Esophagus muscularis mucosa (tissue), 4 donors: ENCODE measurements at regions not wholly inside any gene's neighbourhood (a gene's known extent, or its start where the extent isn't known, plus 50 kb on each side); places are given as distances from the start of the nearest gene placed in this dataset.

Experiments used
- DNase-seq: peaks from one replicate; pipeline ENCODE4 v3.0.0-alpha.2; 2017; ENCODE audit errors: extremely low spot score
- H3K27ac ChIP-seq, 4 donors: fragments of 200-600 bp; sonication (generic); replicated peaks in 1 of 4; 1 replicate in 3 of 4; 2 replicates in 1 of 4; pipeline ENCODE4 v1.5.1; 2016 to 2019; ENCODE audit warnings: mild to moderate bottlenecking in 1 of 4
- H3K27me3 ChIP-seq, 4 donors: fragments of 200-600 bp; sonication (generic); one replicate each; pipeline versions ENCODE4 v1.5.1 to v1.6.0; 2016 to 2019
- H3K36me3 ChIP-seq, 4 donors: fragments of 200-600 bp; sonication (generic); one replicate each; pipeline ENCODE4 v1.5.1; 2016 to 2019
- H3K4me1 ChIP-seq, 4 donors: fragments of 200-600 bp; sonication (generic); one replicate each; pipeline ENCODE4 v1.5.1; 2016 to 2019
- H3K4me3 ChIP-seq, 4 donors: fragments of 200-600 bp; sonication (generic); 1 replicate in 2 of 4; 2 replicates in 2 of 4; pipeline ENCODE4 v1.5.1; 2016 to 2019; ENCODE audit warnings: mild to moderate bottlenecking in 4 of 4, moderate library complexity in 1 of 4
- H3K9me3 ChIP-seq, 4 donors: fragments of 200-600 bp; sonication (generic); 1 replicate in 3 of 4; 2 replicates in 1 of 4; pipeline ENCODE4 v1.5.1; 2016 to 2019
- CTCF ChIP-seq, 3 experiments: fragments of 200-600 bp in 2 of 3; fragments of 450-650 bp in 1 of 3; sonication (generic) in 2 of 3; IDR thresholded peaks; one replicate each; pipeline ENCODE4 v1.5.1; 2017 to 2019; ENCODE audit warnings: antibody characterized with exemption in 3 of 3, mild to moderate bottlenecking in 2 of 3, moderate library complexity in 1 of 3
- EP300 ChIP-seq: sonication (generic); formaldehyde crosslinking; IDR thresholded peaks from one replicate; pipeline ENCODE4 v1.6.1; 2017; ENCODE audit warnings: antibody characterized with exemption
- POLR2A ChIP-seq: fragments of 450-650 bp; IDR thresholded peaks from one replicate; pipeline ENCODE4 v1.6.1; 2017; ENCODE audit warnings: antibody characterized with exemption, moderate library complexity, mild to moderate bottlenecking, low read depth
- POLR2AphosphoS5 ChIP-seq, 2 donors: sonication (generic); formaldehyde crosslinking; IDR thresholded peaks; one replicate each; pipeline ENCODE4 v1.6.1; 2017; ENCODE audit warnings: antibody characterized with exemption in 2 of 2
- WGBS: methylation state at CpG from one replicate; pipeline ENCODE4 v1.1.5; 2018; 5-methylcytosine and 5-hydroxymethylcytosine counted together
- intact Hi-C: fragments of 100-400 bp; cut with DNase I; formaldehyde crosslinking; loops from one replicate; pipeline ENCODE4 v1.15.1; 2023

- 88% methylated on average over 7 of the region's 7 CpGs for WGBS
- no peak for DNase-seq
These were observed 338.9 kb upstream of the PRMT6 start for GRCh38 chr1:106717591-106717990.

GRCh38 chr1:106721790-106722189, 334.7 kb upstream of the PRMT6 start:
- intact Hi-C loops = no loop called here
- Histone ChIP-seq H3K27me3 (no peaks in the 10 kb centered on the region), H3K4me3 (no peak overlapping the region), H3K36me3 (no peaks in the 10 kb centered on the region), H3K27ac (no peak overlapping the region), H3K4me1 (no peaks in the 10 kb centered on the region), H3K9me3 (no peaks in the 10 kb centered on the region)
- TF ChIP-seq CTCF (IDR thresholded peaks at IDR 0.05) = no peak
- no peak for TF ChIP-seq POLR2AphosphoS5 (IDR thresholded peaks at IDR 0.05)
- no peak for TF ChIP-seq EP300
- TF ChIP-seq POLR2A = no peak
- no peak for DNase-seq

More at GRCh38 chr1:106717591-106717990, 338.9 kb upstream of the PRMT6 start:
- Histone ChIP-seq H3K4me1 (no peaks in the 10 kb centered on the region), H3K27me3 (no peaks in the 10 kb centered on the region), H3K9me3 (no peaks in the 10 kb centered on the region), H3K36me3 (no peaks in the 10 kb centered on the region), H3K27ac (no peak overlapping the region), H3K4me3 (no peak overlapping the region)
- intact Hi-C loops = no loop called here
- TF ChIP-seq CTCF (IDR thresholded peaks at IDR 0.05) (no peak), EP300 (no peak), POLR2AphosphoS5 (IDR thresholded peaks at IDR 0.05) (no peak), POLR2A (no peak)

GRCh38 chr1:106722466-106722865, 334.0 kb upstream of the PRMT6 start:
- intact Hi-C loops = no loop called here
- Histone ChIP-seq H3K4me1 (no peaks in the 10 kb centered on the region), H3K4me3 (no peak overlapping the region), H3K27me3 (no peaks in the 10 kb centered on the region), H3K36me3 (no peaks in the 10 kb centered on the region), H3K27ac (no peak overlapping the region), H3K9me3 (no peaks in the 10 kb centered on the region)
- TF ChIP-seq POLR2AphosphoS5 (IDR thresholded peaks at IDR 0.05) = no peak
- TF ChIP-seq EP300 = no peak
- no peak for TF ChIP-seq CTCF (IDR thresholded peaks at IDR 0.05)
- TF ChIP-seq POLR2A = no peak
- no peak for DNase-seq
- WGBS = 0% methylated on average over 1 of the region's 1 CpG

- H3K36me3 ChIP-seq = no peaks in the 10 kb centered on the region
- H3K4me1 ChIP-seq = no peaks in the 10 kb centered on the region
- intact Hi-C loops = no loop called here
- DNase-seq = no peak
- H3K27me3 ChIP-seq = no peaks in the 10 kb centered on the region
- H3K27ac ChIP-seq = no peak overlapping the region
- no peak for TF ChIP-seq POLR2AphosphoS5 (IDR thresholded peaks at IDR 0.05)
- no peak for TF ChIP-seq POLR2A
- no peak for TF ChIP-seq EP300
- no peak for TF ChIP-seq CTCF (IDR thresholded peaks at IDR 0.05)
- no peak overlapping the region for H3K4me3 ChIP-seq
- no peaks in the 10 kb centered on the region for H3K9me3 ChIP-seq
- WGBS = 33% methylated on average over 3 of the region's 3 CpGs
These were observed 329.3 kb upstream of the PRMT6 start for GRCh38 chr1:106727171-106727570.

GRCh38 chr1:106746448-106747085, 309.9 kb upstream of the PRMT6 start:
- Histone ChIP-seq H3K9me3 (no peaks in the 10 kb centered on the region), H3K27me3 (no peaks in the 10 kb centered on the region), H3K36me3 (no peaks in the 10 kb centered on the region), H3K4me1 (peaks cover 0 to 8% (median 0%) of the 10 kb centered on the region in 4 donors), H3K27ac (no peak overlapping the region), H3K4me3 (no peak overlapping the region)
- intact Hi-C loops = no loop called here
- TF ChIP-seq CTCF (IDR thresholded peaks at IDR 0.05) (no peak), POLR2A (no peak), EP300 (no peak), POLR2AphosphoS5 (IDR thresholded peaks at IDR 0.05) (no peak)
- DNase-seq = no peak
- 24% methylated on average over 2 of the region's 2 CpGs for WGBS
